Stimulated activated CD4-positive, alpha-beta T cell treated with anti-CD3 and anti-CD28 coated beads, TNF-alpha, amount 100 ng/mL, for 48 hours (primary cell): ENCODE measurements at regions not wholly inside any gene's neighbourhood (a gene's known extent, or its start where the extent isn't known, plus 50 kb on each side); places are given as distances from the start of the nearest gene placed in this dataset.
"Not testable (repeated sequence)": the region's sequence is repeated elsewhere in the genome, so short reads cannot be mapped to it uniquely, and the experiment has no call there.

Experiments used
- DNase-seq, 3 donors: peaks; one replicate each; pipeline ENCODE4 v3.0.0-alpha.2; 2020; ENCODE audit warnings: low read depth in 3 of 3

DNA sequence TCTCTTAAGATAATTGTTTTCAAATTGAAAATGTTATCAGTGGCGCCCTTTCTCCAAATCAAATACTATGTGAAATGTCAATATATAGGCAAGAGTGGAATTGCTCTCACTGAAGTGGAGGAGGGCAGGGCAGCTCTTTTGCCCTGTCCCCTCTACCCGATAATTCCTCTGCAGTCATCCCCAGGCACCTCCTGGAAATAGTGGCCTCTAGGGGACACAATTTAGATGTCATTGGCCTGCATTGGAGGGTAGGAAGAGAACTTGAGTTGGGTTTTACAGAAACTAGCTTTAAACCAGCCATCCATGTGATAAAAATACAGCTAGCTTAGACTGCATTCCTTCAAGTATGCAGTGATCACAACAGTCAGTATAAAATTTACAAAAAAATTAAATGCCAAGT lies 288.9 kb downstream of the EDEM1 start:
- DNase-seq = no peak

DNA sequence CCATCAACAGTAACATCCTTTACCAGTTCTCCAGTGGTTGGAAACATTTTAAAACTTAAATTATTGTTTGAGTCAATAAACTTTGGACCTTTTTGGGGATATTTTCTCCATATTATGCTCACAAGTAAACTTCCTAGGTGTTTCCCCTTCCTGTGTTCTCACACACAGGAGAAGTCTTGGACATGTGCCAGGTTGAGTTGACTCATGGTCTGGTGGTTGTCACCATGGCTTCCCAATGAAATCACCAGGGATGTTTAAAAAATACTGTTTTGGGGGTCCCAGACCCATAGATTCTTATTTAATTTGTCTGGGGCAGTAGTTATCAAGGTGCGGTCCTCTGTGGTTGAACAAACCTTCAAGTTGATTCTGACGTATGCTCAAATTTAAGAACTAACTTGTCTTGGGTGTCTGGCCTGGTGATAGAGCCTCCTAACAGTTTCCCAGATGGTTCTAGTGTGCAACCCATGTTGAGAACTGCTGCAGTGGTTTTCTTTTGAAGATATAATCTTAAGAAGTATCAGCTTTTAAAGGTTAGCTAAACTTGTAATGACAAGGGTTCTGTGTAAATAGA lies 291.8 kb downstream of the EDEM1 start:
- DNase-seq = no peak

DNA sequence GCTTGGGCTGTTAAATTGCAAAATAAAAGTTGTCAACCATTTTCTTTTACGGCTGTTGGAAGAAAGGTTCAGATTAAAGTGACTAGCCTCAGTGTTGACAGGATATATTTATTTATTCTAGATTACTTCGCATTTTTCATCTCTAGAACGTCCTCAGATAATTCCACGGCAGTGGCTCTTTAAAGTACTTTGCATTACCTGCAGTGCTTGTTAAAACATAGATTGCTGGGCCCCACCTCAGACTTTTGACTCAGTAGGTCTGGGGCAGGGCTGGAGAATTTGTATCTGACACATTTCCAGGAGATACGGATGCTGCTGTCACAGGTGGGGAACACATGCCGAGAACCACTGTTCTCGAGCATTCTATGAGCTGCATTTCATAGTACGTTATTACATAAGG lies 292.7 kb downstream of the EDEM1 start:
- no peak for DNase-seq

- no peak for DNase-seq
Observed at GRCh38 chr3:5485427-5485826, 297.9 kb downstream of the EDEM1 start.

DNA sequence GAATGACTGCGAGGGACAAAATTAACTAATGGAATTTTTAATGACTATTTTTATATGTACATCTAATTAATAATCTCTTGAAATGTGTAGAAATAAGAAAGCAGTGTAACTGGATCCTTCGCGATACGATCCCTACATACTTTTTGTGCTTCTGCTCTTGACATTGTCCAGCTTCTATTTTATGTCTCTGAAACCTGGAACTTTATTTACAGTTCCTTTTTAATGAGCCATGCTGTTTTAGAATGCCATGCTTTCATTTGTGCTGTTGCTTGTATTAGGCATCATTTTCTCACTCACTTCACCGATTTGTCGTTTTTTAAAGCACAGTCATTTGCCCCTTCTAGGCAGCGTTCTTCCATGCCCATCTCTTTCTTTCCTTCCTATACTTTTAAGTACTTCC lies 301.3 kb downstream of the EDEM1 start:
- no peak for DNase-seq

DNA sequence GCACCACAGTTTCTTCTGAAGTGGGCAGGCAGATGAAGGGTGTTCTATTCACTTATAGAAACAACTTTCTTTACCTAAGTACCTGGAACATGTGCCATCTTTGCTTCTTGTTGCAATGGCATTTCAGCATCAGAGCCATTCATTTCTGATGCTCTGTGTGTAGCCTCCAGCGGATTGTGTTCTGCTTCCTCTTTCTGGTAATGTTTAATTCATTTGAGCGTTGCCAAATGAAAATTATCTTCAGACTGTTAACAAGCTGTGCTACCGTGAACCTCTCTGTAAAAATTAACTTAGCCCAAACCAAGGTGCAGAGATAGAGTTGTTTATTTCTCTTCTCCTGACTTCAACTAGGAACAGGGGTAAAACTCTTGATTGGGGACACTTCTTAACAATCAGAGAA lies 302.0 kb downstream of the EDEM1 start:
- DNase-seq = no peak

DNA sequence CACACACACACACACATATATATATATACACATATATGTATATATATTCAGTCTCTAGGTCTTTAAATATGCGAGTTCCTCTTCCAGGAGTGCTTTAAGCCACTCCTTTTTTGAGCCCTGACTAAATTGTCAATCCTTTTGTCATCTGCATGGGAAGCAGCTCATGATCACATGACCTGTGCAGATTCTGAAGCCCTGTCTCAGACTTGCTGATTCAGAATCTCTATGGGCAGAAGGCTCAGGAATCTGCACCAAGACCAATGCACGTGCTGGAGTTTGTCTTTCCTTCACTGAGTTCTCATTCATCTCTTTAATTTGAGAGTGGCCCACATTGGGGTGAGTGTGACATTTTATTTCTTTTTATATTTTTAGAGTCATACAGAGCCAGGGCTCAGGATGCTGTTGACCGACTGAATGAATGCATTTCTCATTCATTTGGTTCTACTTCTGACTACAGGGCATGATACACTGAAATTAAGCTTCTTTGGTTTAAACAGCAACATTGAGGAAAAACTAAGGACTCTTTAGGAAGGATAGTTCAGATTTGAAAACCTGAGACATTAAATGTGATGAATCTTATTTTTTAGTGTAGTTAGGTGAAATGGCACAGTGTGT lies 307.5 kb downstream of the EDEM1 start:
- no peak for DNase-seq

GRCh38 chr3:5497497-5497896 lies 310.0 kb downstream of the EDEM1 start:
- DNase-seq = no peak

DNA sequence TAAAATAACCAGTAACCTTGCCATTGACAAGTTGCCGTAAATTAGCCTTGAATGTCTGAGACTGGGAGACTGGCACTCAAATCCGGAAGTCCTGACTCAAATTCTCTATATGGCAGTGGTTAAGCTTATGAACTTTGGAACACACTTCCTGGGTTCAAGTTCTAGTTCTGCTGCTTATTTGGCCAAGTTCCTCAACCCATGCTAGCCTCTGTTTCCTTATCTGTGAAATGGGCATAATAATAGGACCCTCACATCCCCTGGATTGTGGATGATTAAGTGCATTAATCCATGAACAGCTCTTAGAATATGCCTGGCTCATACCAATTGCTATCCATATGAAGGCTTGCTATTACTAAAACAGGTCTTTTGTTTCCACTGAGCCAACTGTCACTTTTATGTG lies 311.5 kb downstream of the EDEM1 start:
- no peak for DNase-seq

DNA sequence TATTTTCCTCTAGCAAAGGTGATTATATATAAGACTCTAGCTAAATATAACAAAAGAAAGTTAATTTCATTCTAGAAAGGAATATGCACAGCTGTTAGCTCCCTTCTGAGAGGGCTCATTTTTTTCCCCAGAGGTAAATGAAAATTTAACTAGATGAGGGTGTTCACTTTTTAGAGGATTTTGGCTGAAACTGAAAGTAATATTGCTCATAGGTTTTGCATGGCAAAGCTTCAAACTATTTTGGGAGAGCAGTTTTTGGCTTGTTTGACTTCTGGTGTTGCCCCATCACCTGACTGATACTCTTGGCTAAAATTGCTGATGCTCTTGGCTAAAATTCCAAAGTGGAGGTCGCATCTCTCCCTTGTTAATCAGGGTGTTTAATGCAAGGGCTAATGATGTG lies 311.9 kb downstream of the EDEM1 start:
- no peak for DNase-seq

DNA sequence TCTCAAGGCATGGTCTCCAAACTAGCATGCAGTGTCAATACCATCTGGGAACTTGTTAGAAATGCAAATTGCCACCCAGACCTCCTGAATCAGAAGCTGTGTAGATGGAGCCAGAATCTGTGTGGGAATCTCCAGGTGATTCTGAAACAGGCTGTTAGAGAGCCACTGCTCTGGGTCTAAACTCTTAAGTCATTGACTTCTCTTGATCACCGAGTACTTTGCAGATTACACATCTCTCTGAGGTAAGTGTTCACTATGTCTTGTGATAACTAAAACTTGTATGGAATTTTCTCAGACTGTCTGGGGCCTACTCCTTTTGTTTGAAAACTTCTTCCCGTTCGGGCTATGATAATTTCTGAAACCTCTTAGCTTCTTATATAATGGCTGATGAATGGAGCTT lies 315.6 kb downstream of the EDEM1 start:
- no peak for DNase-seq

GRCh38 chr3:5504135-5504534 lies 316.6 kb downstream of the EDEM1 start:
- no peak for DNase-seq

- no peak for DNase-seq
Observed at GRCh38 chr3:5505163-5505562, 317.7 kb downstream of the EDEM1 start.

DNA sequence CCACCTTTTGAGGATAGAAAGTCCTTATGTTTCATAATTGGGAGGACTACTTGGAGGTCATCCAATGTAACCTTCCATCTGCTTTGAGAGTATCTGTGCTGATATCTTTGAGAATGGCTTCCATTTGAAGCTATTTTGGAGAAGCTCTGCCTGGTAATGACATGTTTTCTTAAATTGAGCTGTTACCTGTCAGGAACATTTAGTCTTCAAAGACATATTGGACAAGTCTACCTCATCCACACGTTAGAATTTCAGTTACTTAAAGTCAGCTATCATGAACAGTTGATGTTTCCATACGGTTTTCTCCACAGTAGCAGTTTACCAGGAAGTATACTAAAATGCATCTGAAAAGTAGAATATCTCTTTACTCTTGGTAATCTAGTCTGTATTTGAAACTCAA lies 318.5 kb downstream of the EDEM1 start:
- no peak for DNase-seq

- DNase-seq = not testable (repeated sequence)
Observed at GRCh38 chr3:5508860-5509259, 321.4 kb downstream of the EDEM1 start.

DNA sequence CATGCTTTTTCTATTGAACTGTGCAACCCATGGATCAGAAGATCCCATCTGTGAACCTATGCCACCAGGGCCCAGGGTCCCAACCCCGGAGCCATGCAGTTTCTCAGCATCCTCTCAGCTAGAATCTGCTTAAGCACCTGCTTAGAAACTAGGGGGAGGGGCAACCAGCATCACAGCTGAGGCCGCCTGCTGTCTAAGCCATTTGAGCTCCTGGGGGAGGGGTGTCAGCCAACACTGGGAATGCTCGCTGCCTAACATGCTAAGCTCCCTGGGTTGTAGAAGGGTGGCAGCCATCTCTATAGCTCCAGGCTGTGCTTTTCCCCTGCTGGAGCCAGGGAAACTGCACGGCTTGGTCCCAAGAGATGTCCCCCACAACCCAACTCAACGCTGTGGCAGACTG lies 322.8 kb downstream of the EDEM1 start:
- no peak for DNase-seq

DNA sequence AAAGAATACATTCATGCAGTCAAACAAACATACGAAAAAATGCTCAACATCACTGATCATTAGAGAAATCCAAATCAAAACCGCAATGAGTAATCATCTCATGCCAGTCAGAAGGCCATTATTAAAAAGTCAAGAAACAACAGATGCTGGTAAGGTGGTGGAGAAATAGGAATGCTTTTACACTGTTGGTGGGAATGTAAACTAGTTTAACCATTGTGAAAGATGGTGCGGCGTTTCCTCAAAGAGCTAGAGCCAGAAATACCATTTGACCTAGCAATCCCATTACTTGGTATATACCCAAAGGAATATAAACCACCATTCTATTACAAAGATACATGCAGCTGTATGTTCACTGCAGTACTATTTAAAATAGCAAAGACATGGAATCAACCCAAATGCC lies 330.4 kb downstream of the EDEM1 start:
- DNase-seq = no peak

- DNase-seq = no peak
Observed at GRCh38 chr3:5520237-5520636, 332.7 kb downstream of the EDEM1 start.

DNA sequence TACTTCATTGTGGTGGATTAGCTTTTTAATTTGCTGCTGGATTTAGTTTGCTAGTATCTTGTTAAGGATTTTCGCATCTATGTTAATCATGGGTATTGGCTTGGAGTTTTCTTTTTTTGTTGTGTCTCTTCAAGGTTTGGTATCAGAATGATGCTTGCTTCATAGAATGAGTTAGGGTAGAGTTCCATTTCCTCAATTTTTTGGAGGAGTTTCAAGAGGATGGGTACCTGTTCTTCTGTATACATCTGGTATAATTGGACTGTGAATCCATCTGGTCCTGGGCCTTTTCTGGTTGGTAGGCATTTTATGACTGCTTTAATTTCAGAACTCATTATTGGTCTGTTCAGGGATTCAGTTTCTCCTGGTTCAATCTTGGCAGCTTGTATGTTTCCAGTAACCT lies 335.6 kb downstream of the EDEM1 start:
- DNase-seq = no peak

- no peak for DNase-seq
Observed at GRCh38 chr3:5531039-5531438, 343.5 kb downstream of the EDEM1 start.

GRCh38 chr3:5531741-5532290 lies 344.3 kb downstream of the EDEM1 start:
- no peak for DNase-seq

- no peak for DNase-seq
Observed at GRCh38 chr3:5540532-5540931, 353.0 kb downstream of the EDEM1 start.

DNA sequence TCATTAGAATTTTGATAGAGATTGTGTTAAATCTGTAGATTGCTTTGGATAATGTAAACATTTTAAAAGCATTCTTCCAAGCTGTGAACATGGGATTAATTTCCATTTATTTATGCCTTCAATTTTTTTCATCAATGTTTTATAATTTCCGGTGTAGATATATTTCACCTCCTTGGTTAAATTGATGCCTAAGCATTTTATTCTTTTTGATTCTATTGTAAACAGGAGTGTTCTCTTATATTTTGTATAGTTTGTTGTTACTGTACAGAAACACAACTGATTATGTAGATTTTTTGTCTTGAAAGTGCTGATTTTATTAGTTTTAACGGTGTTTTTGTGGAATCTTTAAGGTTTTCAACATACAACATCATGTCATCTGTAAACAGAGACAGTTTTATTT lies 355.0 kb downstream of the EDEM1 start:
- DNase-seq = no peak

GRCh38 chr3:5543047-5543446 lies 355.5 kb downstream of the EDEM1 start:
- no peak for DNase-seq
